HepG2 (cell line): ENCODE measurements at regions not wholly inside any gene's neighbourhood (a gene's known extent, or its start where the extent isn't known, plus 50 kb on each side); places are given as distances from the start of the nearest gene placed in this dataset.
A peak's percentile ranks its signal among the peaks of the same experiment; 100 is the strongest.

Experiments
- E2F5 ChIP-seq: sonication (generic); formaldehyde crosslinking; conservative IDR thresholded peaks from 2 replicates; pipeline ENCODE4 v1.4.0; 2020; ENCODE audit warnings: missing genetic modification reagents
- ETV6 ChIP-seq: sonication (generic); formaldehyde crosslinking; conservative IDR thresholded peaks from 2 replicates; pipeline ENCODE4 v1.4.0; 2020; ENCODE audit warnings: missing genetic modification reagents
- RAD51 ChIP-seq: fragments of 450-650 bp; IDR thresholded peaks from 2 replicates; pipeline ENCODE4 v1.6.1; 2016; ENCODE audit warnings: borderline replicate concordance
- ZFP90 ChIP-seq: sonication (generic); formaldehyde crosslinking; IDR thresholded peaks from 2 replicates; pipeline ENCODE4 v1.8.0; 2022; ENCODE audit warnings: missing genetic modification reagents, mild to moderate bottlenecking, inconsistent platforms, borderline replicate concordance
- ZFY ChIP-seq: sonication (generic); formaldehyde crosslinking; IDR thresholded peaks from 2 replicates; pipeline ENCODE4 v1.4.0; 2020; ENCODE audit warnings: missing genetic modification reagents
- ZNF44 ChIP-seq: sonication (generic); formaldehyde crosslinking; IDR thresholded peaks from 2 replicates; pipeline ENCODE4 v1.5.1; 2020; ENCODE audit warnings: mild to moderate bottlenecking, missing genetic modification reagents
- ZNF501 ChIP-seq: sonication (generic); formaldehyde crosslinking; IDR thresholded peaks from 2 replicates; pipeline ENCODE4 v1.5.1; 2020; ENCODE audit warnings: mild to moderate bottlenecking, moderate library complexity, missing genetic modification reagents
- ZNF598 ChIP-seq: sonication (generic); formaldehyde crosslinking; IDR thresholded peaks from 2 replicates; pipeline ENCODE4 v1.5.1; 2020; ENCODE audit warnings: mild to moderate bottlenecking, missing genetic modification reagents, borderline replicate concordance
- ZNF747 ChIP-seq: sonication (generic); formaldehyde crosslinking; IDR thresholded peaks from 2 replicates; pipeline ENCODE4 v1.8.1; 2023; ENCODE audit warnings: missing genetic modification reagents, mild to moderate bottlenecking, borderline replicate concordance
- TF ChIP-seq, protein P1 (sequence below): sonication (generic); formaldehyde crosslinking; conservative IDR thresholded peaks from 2 replicates; pipeline ENCODE4 v1.8.0; 2022; ENCODE audit warnings: missing genetic modification reagents
- TF ChIP-seq, protein P2 (sequence below): sonication (generic); formaldehyde crosslinking; conservative IDR thresholded peaks from 2 replicates; pipeline ENCODE4 v1.4.0; 2020; ENCODE audit warnings: mild to moderate bottlenecking, missing genetic modification reagents, moderate library complexity
- TF ChIP-seq, protein P3 (sequence below): sonication (generic); formaldehyde crosslinking; IDR thresholded peaks from 2 replicates; pipeline ENCODE4 v1.4.0; 2020; ENCODE audit warnings: missing genetic modification reagents, borderline replicate concordance
- TF ChIP-seq, protein P4 (sequence below): IDR thresholded peaks from 2 replicates; pipeline ENCODE4 v1.6.1; 2016; ENCODE audit warnings: control low read depth
- TF ChIP-seq, protein P5 (sequence below): sonication (generic); formaldehyde crosslinking; IDR thresholded peaks from 2 replicates; pipeline ENCODE4 v1.4.0; 2020; ENCODE audit warnings: mild to moderate bottlenecking, missing genetic modification reagents

GRCh38 chr10:78937800-78938694 is 130.7 kb upstream of the ZMIZ1 start (continued):
- TF ChIP-seq, protein P1, sequence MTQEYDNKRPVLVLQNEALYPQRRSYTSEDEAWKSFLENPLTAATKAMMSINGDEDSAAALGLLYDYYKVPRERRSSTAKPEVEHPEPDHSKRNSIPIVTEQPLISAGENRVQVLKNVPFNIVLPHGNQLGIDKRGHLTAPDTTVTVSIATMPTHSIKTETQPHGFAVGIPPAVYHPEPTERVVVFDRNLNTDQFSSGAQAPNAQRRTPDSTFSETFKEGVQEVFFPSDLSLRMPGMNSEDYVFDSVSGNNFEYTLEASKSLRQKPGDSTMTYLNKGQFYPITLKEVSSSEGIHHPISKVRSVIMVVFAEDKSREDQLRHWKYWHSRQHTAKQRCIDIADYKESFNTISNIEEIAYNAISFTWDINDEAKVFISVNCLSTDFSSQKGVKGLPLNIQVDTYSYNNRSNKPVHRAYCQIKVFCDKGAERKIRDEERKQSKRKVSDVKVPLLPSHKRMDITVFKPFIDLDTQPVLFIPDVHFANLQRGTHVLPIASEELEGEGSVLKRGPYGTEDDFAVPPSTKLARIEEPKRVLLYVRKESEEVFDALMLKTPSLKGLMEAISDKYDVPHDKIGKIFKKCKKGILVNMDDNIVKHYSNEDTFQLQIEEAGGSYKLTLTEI (CRISPR knock-in tag) = no peak
- TF ChIP-seq, protein P2, sequence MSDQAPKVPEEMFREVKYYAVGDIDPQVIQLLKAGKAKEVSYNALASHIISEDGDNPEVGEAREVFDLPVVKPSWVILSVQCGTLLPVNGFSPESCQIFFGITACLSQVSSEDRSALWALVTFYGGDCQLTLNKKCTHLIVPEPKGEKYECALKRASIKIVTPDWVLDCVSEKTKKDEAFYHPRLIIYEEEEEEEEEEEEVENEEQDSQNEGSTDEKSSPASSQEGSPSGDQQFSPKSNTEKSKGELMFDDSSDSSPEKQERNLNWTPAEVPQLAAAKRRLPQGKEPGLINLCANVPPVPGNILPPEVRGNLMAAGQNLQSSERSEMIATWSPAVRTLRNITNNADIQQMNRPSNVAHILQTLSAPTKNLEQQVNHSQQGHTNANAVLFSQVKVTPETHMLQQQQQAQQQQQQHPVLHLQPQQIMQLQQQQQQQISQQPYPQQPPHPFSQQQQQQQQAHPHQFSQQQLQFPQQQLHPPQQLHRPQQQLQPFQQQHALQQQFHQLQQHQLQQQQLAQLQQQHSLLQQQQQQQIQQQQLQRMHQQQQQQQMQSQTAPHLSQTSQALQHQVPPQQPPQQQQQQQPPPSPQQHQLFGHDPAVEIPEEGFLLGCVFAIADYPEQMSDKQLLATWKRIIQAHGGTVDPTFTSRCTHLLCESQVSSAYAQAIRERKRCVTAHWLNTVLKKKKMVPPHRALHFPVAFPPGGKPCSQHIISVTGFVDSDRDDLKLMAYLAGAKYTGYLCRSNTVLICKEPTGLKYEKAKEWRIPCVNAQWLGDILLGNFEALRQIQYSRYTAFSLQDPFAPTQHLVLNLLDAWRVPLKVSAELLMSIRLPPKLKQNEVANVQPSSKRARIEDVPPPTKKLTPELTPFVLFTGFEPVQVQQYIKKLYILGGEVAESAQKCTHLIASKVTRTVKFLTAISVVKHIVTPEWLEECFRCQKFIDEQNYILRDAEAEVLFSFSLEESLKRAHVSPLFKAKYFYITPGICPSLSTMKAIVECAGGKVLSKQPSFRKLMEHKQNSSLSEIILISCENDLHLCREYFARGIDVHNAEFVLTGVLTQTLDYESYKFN (CRISPR knock-in tag) = peak; percentile 61; the same call in 1 of the 2 replicates
- TF ChIP-seq ZNF747 = no peak
- no peak for TF ChIP-seq ETV6 (CRISPR knock-in tag)
- TF ChIP-seq ZFY (CRISPR knock-in tag) = peak; percentile 44; the same call in 1 of the 2 replicates
- no peak for TF ChIP-seq ZNF44 (CRISPR knock-in tag)
- TF ChIP-seq ZFP90 (CRISPR knock-in tag) = no peak
- no peak for TF ChIP-seq E2F5
- TF ChIP-seq, protein P3, sequence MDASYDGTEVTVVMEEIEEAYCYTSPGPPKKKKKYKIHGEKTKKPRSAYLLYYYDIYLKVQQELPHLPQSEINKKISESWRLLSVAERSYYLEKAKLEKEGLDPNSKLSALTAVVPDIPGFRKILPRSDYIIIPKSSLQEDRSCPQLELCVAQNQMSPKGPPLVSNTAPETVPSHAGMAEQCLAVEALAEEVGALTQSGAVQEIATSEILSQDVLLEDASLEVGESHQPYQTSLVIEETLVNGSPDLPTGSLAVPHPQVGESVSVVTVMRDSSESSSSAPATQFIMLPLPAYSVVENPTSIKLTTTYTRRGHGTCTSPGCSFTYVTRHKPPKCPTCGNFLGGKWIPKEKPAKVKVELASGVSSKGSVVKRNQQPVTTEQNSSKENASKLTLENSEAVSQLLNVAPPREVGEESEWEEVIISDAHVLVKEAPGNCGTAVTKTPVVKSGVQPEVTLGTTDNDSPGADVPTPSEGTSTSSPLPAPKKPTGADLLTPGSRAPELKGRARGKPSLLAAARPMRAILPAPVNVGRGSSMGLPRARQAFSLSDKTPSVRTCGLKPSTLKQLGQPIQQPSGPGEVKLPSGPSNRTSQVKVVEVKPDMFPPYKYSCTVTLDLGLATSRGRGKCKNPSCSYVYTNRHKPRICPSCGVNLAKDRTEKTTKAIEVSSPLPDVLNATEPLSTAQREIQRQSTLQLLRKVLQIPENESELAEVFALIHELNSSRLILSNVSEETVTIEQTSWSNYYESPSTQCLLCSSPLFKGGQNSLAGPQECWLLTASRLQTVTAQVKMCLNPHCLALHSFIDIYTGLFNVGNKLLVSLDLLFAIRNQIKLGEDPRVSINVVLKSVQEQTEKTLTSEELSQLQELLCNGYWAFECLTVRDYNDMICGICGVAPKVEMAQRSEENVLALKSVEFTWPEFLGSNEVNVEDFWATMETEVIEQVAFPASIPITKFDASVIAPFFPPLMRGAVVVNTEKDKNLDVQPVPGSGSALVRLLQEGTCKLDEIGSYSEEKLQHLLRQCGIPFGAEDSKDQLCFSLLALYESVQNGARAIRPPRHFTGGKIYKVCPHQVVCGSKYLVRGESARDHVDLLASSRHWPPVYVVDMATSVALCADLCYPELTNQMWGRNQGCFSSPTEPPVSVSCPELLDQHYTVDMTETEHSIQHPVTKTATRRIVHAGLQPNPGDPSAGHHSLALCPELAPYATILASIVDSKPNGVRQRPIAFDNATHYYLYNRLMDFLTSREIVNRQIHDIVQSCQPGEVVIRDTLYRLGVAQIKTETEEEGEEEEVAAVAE (CRISPR knock-in tag) = no peak
- no peak for TF ChIP-seq ZNF598
- TF ChIP-seq RAD51 = no peak
- TF ChIP-seq, protein P4, sequence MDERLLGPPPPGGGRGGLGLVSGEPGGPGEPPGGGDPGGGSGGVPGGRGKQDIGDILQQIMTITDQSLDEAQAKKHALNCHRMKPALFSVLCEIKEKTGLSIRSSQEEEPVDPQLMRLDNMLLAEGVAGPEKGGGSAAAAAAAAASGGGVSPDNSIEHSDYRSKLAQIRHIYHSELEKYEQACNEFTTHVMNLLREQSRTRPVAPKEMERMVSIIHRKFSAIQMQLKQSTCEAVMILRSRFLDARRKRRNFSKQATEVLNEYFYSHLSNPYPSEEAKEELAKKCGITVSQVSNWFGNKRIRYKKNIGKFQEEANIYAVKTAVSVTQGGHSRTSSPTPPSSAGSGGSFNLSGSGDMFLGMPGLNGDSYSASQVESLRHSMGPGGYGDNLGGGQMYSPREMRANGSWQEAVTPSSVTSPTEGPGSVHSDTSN (CRISPR knock-in tag) = no peak
- no peak for TF ChIP-seq ZNF501 (CRISPR knock-in tag)
- TF ChIP-seq, protein P5, sequence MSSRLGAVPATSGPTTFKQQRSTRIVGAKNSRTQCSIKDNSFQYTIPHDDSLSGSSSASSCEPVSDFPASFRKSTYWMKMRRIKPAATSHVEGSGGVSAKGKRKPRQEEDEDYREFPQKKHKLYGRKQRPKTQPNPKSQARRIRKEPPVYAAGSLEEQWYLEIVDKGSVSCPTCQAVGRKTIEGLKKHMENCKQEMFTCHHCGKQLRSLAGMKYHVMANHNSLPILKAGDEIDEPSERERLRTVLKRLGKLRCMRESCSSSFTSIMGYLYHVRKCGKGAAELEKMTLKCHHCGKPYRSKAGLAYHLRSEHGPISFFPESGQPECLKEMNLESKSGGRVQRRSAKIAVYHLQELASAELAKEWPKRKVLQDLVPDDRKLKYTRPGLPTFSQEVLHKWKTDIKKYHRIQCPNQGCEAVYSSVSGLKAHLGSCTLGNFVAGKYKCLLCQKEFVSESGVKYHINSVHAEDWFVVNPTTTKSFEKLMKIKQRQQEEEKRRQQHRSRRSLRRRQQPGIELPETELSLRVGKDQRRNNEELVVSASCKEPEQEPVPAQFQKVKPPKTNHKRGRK (CRISPR knock-in tag) = no peak
